Lower leg skin (tissue), 4 donors: ENCODE measurements at regions not wholly inside any gene's neighbourhood (a gene's known extent, or its start where the extent isn't known, plus 50 kb on each side); places are given as distances from the start of the nearest gene placed in this dataset.

Experiments used
- DNase-seq, 2 donors: peaks; one replicate each; pipeline ENCODE4 v3.0.0-alpha.2; 2019; ENCODE audit warnings: low spot score in 2 of 2
- H3K4me3 ChIP-seq: fragments of 200-600 bp; sonication (generic); 2 replicates; pipeline ENCODE4 v1.5.1; 2017; ENCODE audit warnings: mild to moderate bottlenecking, low read depth; ENCODE audit not compliant: poor library complexity, severe bottlenecking
- CTCF ChIP-seq, 3 donors: fragments of 450-650 bp; IDR thresholded peaks; one replicate each; pipeline ENCODE4 v1.5.1; 2016; ENCODE audit warnings: antibody characterized with exemption in 3 of 3, mild to moderate bottlenecking in 3 of 3, moderate library complexity in 2 of 3
- POLR2A ChIP-seq, 2 donors: fragments of 450-650 bp; IDR thresholded peaks; one replicate each; pipeline ENCODE4 v1.6.1; 2016 to 2017; ENCODE audit warnings: antibody characterized with exemption in 2 of 2, mild to moderate bottlenecking in 1 of 2, moderate library complexity in 1 of 2
- WGBS, 2 donors: methylation state at CpG; one replicate each; pipeline ENCODE4 v1.1.5; 2018; 5-methylcytosine and 5-hydroxymethylcytosine counted together
- intact Hi-C: fragments of 100-400 bp; cut with DNase I; formaldehyde crosslinking; loops from one replicate; pipeline ENCODE4 v1.15.0; 2023; ENCODE audit warnings: low total_unique reads

DNA sequence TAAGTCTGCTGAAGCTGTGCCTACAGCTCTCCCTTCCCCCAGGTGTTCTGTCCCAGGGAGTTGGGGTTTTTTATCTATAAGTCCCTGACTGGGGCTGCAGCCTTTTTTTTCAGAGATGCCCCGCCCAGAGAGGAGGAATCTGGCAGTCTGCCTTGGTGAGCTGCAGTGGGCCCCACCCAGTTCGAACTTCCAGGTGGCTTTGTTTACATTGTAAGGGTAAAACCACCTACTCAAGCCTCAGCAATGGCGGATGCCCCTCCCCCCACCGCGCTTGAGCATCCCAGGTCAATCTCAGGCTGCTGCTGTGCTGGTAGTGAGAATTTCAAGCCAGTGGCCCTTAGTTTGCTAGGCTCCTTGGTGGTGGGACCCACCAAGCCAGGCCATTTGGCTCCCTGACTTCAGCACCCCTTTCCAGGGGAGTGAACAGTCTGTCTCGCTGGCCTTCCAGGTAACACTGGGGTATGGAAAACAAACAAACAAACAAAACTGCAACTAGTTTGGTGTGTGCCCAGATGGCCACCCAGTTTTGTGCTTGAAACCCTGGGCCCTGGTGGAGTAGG, 189.4 kb downstream of the MFSD1 start:
- intact Hi-C loops = no loop called here
- TF ChIP-seq POLR2A (IDR thresholded peaks at IDR 0.05) (no peak), CTCF (IDR thresholded peaks at IDR 0.05) (no peak)
- no peak for DNase-seq
- 13 to 26% methylated on average over 5 to 6 of the region's 6 CpGs for WGBS, 2 donors
- no peak overlapping the region for H3K4me3 ChIP-seq

GRCh38 chr3:158992463-158992862, 190.6 kb downstream of the MFSD1 start:
- no peak for TF ChIP-seq POLR2A (IDR thresholded peaks at IDR 0.05)
- TF ChIP-seq CTCF (IDR thresholded peaks at IDR 0.05) = no peak
- H3K4me3 ChIP-seq = no peak overlapping the region
- intact Hi-C loops = no loop called here
- DNase-seq = no peak

- WGBS, 2 donors = 69% methylated on average over 4 of the region's 4 CpGs
- intact Hi-C loops = no loop called here
- TF ChIP-seq CTCF (IDR thresholded peaks at IDR 0.05) (no peak), POLR2A (IDR thresholded peaks at IDR 0.05) (no peak)
These were observed 192.5 kb downstream of the MFSD1 start for GRCh38 chr3:158994386-158994785.

DNA sequence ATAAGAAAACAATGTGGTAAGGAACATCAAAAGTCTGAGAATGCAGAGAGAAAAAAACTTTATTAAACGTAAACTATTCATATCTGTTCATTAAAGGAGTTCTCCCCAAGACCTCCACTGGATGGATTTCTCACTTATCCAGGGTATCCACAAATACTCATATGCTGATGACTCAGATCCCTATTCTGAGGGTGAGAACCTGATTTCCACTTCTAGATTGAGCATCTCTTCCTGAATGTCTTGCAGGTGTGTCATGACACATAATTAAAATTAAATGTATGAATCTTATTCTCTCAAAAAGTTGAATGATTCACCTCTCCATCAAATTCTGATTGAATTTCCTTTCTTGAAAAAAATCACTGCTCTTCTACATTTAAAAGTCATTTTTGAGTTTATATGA, 199.9 kb downstream of the MFSD1 start:
- no peak overlapping the region for H3K4me3 ChIP-seq
- intact Hi-C loops = no loop called here
- WGBS, 2 donors = 88 to 93% methylated on average over 1 of the region's 1 CpG
- no peak for DNase-seq
- TF ChIP-seq CTCF (IDR thresholded peaks at IDR 0.05) = no peak

More at GRCh38 chr3:158994386-158994785, 192.5 kb downstream of the MFSD1 start:
- H3K4me3 ChIP-seq = no peak overlapping the region
- no peak for DNase-seq

DNA sequence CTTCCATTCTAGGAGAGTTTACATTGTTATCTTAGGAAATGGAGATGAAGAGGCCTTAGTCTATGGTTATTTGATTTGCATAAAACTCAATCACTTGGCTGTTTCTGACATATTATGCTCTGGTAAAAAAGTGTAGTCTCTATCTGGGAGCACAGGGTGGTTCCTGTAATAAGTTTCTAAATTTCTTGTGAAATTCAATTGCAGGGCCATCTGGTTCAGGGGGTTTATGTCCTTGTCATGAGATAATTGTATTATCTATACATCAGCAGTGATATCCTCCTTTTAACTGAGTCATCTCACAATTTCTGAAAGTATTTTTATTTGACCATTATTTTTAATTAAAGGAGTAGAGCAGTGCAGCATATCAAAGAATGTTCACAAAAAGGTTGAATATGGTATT, 203.3 kb downstream of the MFSD1 start:
- intact Hi-C loops = loop anchor here (1.0 kb wide), 1 partner anchor 29 kb away; no protein-coding TSS in a partner anchor

More for the DNA sequence above, 203.3 kb downstream of the MFSD1 start:
- DNase-seq = no peak
- TF ChIP-seq POLR2A (IDR thresholded peaks at IDR 0.05) (no peak), CTCF (IDR thresholded peaks at IDR 0.05) (no peak)
- no peak overlapping the region for H3K4me3 ChIP-seq
